H1 (cell line): ENCODE measurements at regions not wholly inside any gene's neighbourhood (a gene's known extent, or its start where the extent isn't known, plus 50 kb on each side); places are given as distances from the start of the nearest gene placed in this dataset.
A peak's percentile ranks its signal among the peaks of the same experiment; 100 is the strongest.

Source experiments
- CTCF ChIA-PET: fragments of 300-600 bp; sonication (Branson Sonifier 250); formaldehyde crosslinking; loops from one replicate; lab custom pipeline; 2021; ENCODE audit not compliant: partially characterized antibody; lab: Charles Lee
- POLR2A ChIA-PET: fragments of 300-600 bp; sonication (Branson Sonifier 250); formaldehyde crosslinking; loops from one replicate; lab custom pipeline; 2021; ENCODE audit warnings: inconsistent platforms; ENCODE audit not compliant: partially characterized antibody; lab: Charles Lee
- DNase-seq, 2 experiments: peaks; one replicate each; pipeline versions ENCODE4 v3.0.0 to v3.0.0-alpha.2; 2010 to 2022; ENCODE audit warnings: low spot score in 2 of 2, low read depth in 1 of 2, mixed read lengths in 1 of 2
- FAIRE-seq: peaks from 2 replicates; lab custom pipeline; 2011; peaks lifted over from hg19 to GRCh38; lab: Jason Lieb, UNC
- H2AFZ ChIP-seq: 2 replicates; pipeline ENCODE4 v1.8.1; 2012; ENCODE audit warnings: low read length, inconsistent platforms
- H2AK5ac ChIP-seq: 2 replicates; pipeline ENCODE4 v1.6.1; 2013; ENCODE audit warnings: low read depth, low read length
- H2BK120ac ChIP-seq: replicated peaks from 2 replicates; pipeline ENCODE3; 2013; ENCODE audit warnings: low read depth, low read length, inconsistent platforms
- H2BK12ac ChIP-seq: 2 replicates; pipeline ENCODE4 v1.6.1; 2013; ENCODE audit warnings: low read depth, low read length
- H2BK15ac ChIP-seq: 2 replicates; pipeline ENCODE4 v1.6.1; 2013; ENCODE audit warnings: low read length
- H2BK20ac ChIP-seq: 2 replicates; pipeline ENCODE4 v1.6.1; 2013; ENCODE audit warnings: low read length
- H2BK5ac ChIP-seq: 2 replicates; pipeline ENCODE4 v1.6.1; 2013; ENCODE audit warnings: low read depth, low read length
- H3K14ac ChIP-seq: 2 replicates; pipeline ENCODE4 v1.6.1; 2013; ENCODE audit warnings: inconsistent platforms; ENCODE audit not compliant: insufficient read length
- H3K18ac ChIP-seq: 2 replicates; pipeline ENCODE4 v1.6.1; 2013; ENCODE audit warnings: low read length; ENCODE audit errors: extremely low read depth
- H3K23ac ChIP-seq: 2 replicates; pipeline ENCODE4 v1.6.1; 2013; ENCODE audit warnings: inconsistent platforms; ENCODE audit not compliant: insufficient read length
- H3K23me2 ChIP-seq: 2 replicates; pipeline ENCODE4 v1.6.1; 2013; ENCODE audit warnings: low read depth, low read length
- H3K27ac ChIP-seq: 2 replicates; pipeline ENCODE4 v1.6.1; 2011; ENCODE audit warnings: low read depth, low read length, inconsistent platforms
- H3K27me3 ChIP-seq, 4 experiments: replicated peaks in 1 of 4; 1 replicate in 1 of 4; 2 replicates in 3 of 4; pipeline versions ENCODE4 v1.6.1 to v1.8.1; 2011 to 2013; ENCODE audit warnings: low read length in 3 of 4, mild to moderate bottlenecking in 3 of 4, inconsistent platforms in 2 of 4, mixed read lengths in 2 of 4, moderate library complexity in 1 of 4; ENCODE audit not compliant: control insufficient read depth in 3 of 4, insufficient read depth in 3 of 4; ENCODE audit errors: extremely low read depth in 1 of 4
- H3K36me3 ChIP-seq, 4 experiments: 2 replicates each; pipeline versions ENCODE4 v1.6.1 to v1.8.1; 2011 to 2013; ENCODE audit warnings: mild to moderate bottlenecking in 4 of 4, low read length in 3 of 4, moderate library complexity in 2 of 4, control low read depth in 1 of 4, inconsistent platforms in 1 of 4; ENCODE audit not compliant: insufficient read depth in 4 of 4, control insufficient read depth in 2 of 4
- H3K4ac ChIP-seq: replicated peaks from 2 replicates; pipeline ENCODE3; 2013; ENCODE audit warnings: low read length, low read depth, mixed read lengths, inconsistent platforms; ENCODE audit not compliant: insufficient read length
- H3K4me1 ChIP-seq, 4 experiments: replicated peaks in 1 of 4; 1 replicate in 1 of 4; 2 replicates in 3 of 4; pipeline versions ENCODE4 v1.6.1 to v1.8.1; 2011 to 2013; ENCODE audit warnings: low read length in 3 of 4, inconsistent platforms in 2 of 4, mixed read lengths in 1 of 4; ENCODE audit not compliant: insufficient read depth in 4 of 4, control insufficient read depth in 3 of 4
- H3K4me2 ChIP-seq, 2 experiments: 2 replicates each; pipeline versions ENCODE4 v1.6.1 to v1.8.1; 2011 to 2013; ENCODE audit warnings: low read depth in 2 of 2, low read length in 2 of 2, control low read depth in 1 of 2, inconsistent platforms in 1 of 2, mild to moderate bottlenecking in 1 of 2; ENCODE audit not compliant: insufficient read depth in 1 of 2
- H3K4me3 ChIP-seq, 4 experiments: fragments of 200-600, 300-600 bp in 1 of 4; sonication (generic), shearing (Covaris generic), sonication (Bioruptor Twin) in 1 of 4; 2 replicates each; pipeline versions ENCODE4 v1.5.1 to v1.8.1; 2011 to 2016; ENCODE audit warnings: low read length in 4 of 4, low read depth in 3 of 4, control low read depth in 2 of 4, inconsistent platforms in 2 of 4, mild to moderate bottlenecking in 2 of 4, mixed read lengths in 1 of 4, moderate library complexity in 1 of 4; ENCODE audit not compliant: insufficient read depth in 2 of 4; ENCODE audit errors: extremely low read depth in 1 of 4
- H3K56ac ChIP-seq: replicated peaks from 2 replicates; pipeline ENCODE3; 2013; ENCODE audit warnings: low read depth, mild to moderate bottlenecking, mixed read lengths, low read length, inconsistent platforms; ENCODE audit not compliant: insufficient read length
- H3K79me1 ChIP-seq: 2 replicates; pipeline ENCODE4 v1.6.1; 2013; ENCODE audit warnings: low read depth, low read length, control low read depth
- H3K79me2 ChIP-seq, 2 experiments: 2 replicates each; pipeline versions ENCODE4 v1.6.1 to v1.8.1; 2012 to 2013; ENCODE audit warnings: low read length in 2 of 2, mild to moderate bottlenecking in 2 of 2, inconsistent platforms in 1 of 2; ENCODE audit not compliant: insufficient read depth in 2 of 2, control insufficient read depth in 1 of 2
- H3K9ac ChIP-seq, 4 experiments: replicated peaks in 1 of 4; 1 replicate in 1 of 4; 2 replicates in 3 of 4; pipeline versions ENCODE4 v1.6.1 to v1.8.1; 2011 to 2013; ENCODE audit warnings: low read depth in 3 of 4, low read length in 3 of 4, control low read depth in 2 of 4, mild to moderate bottlenecking in 2 of 4, moderate library complexity in 2 of 4, inconsistent platforms in 1 of 4; ENCODE audit errors: extremely low read depth in 1 of 4
- H3K9me3 ChIP-seq, 2 experiments: 2 replicates each; pipeline versions ENCODE4 v1.6.1 to v1.8.1; 2012 to 2013; ENCODE audit warnings: mild to moderate bottlenecking in 2 of 2, moderate library complexity in 2 of 2, control low read depth in 1 of 2, inconsistent platforms in 1 of 2, low read depth in 1 of 2, low read length in 1 of 2, mixed read lengths in 1 of 2; ENCODE audit not compliant: insufficient read depth in 2 of 2
- H4K20me1 ChIP-seq, 2 experiments: replicated peaks in 1 of 2; 2 replicates each; pipeline versions ENCODE3 to v1.8.1; 2011 to 2013; ENCODE audit warnings: inconsistent platforms in 2 of 2, low read length in 2 of 2, mild to moderate bottlenecking in 1 of 2; ENCODE audit not compliant: insufficient read depth in 2 of 2, control insufficient read depth in 1 of 2
- H4K5ac ChIP-seq: 2 replicates; pipeline ENCODE4 v1.6.1; 2013; ENCODE audit warnings: low read length, low read depth, mixed read lengths, inconsistent platforms; ENCODE audit not compliant: insufficient read length
- H4K8ac ChIP-seq: 2 replicates; pipeline ENCODE4 v1.8.0; 2013; ENCODE audit warnings: mild to moderate bottlenecking, moderate library complexity, low read length, inconsistent platforms; ENCODE audit not compliant: insufficient read depth; ENCODE audit errors: extremely low read depth
- H4K91ac ChIP-seq: replicated peaks from 2 replicates; pipeline ENCODE3; 2013; ENCODE audit warnings: low read length, mixed read lengths, inconsistent platforms; ENCODE audit not compliant: insufficient read length
- BACH1 ChIP-seq: IDR thresholded peaks from 2 replicates; pipeline ENCODE4 v1.6.1; 2012; ENCODE audit warnings: low read length, improper control_type of control experiment
- GTF2F1 ChIP-seq: IDR thresholded peaks from 2 replicates; pipeline ENCODE4 v1.6.1; 2012; ENCODE audit warnings: low read depth, low read length, improper control_type of control experiment, borderline replicate concordance
- KDM4A ChIP-seq: IDR thresholded peaks from one replicate; pipeline ENCODE4 v1.7.1; 2012; ENCODE audit warnings: low read depth, mild to moderate bottlenecking, moderate library complexity, low read length, inconsistent platforms; ENCODE audit not compliant: severe bottlenecking
- SIX5 ChIP-seq: IDR thresholded peaks from 2 replicates; pipeline ENCODE4 v1.6.1; 2011; ENCODE audit warnings: mild to moderate bottlenecking, low read depth, low read length
- SRF ChIP-seq: IDR thresholded peaks from 2 replicates; pipeline ENCODE4 v1.6.1; 2011; ENCODE audit warnings: mild to moderate bottlenecking, low read depth, low read length, moderate library complexity
- TBP ChIP-seq: IDR thresholded peaks from 2 replicates; pipeline ENCODE4 v1.6.1; 2011; ENCODE audit warnings: low read depth, low read length, improper control_type of control experiment
- WGBS, 2 experiments: shearing (Covaris generic) in 1 of 2; methylation state at CpG; one replicate each; pipeline versions ENCODE4 v1.1.6 to v1.1.7; 2013 to 2015; ENCODE audit warnings: low lambda C conversion rate in 2 of 2, mixed read lengths in 2 of 2, inconsistent platforms in 1 of 2, low coverage in 1 of 2, missing lambda C conversion rate in 1 of 2; ENCODE audit not compliant: insufficient replicate concordance in 2 of 2, insufficient coverage in 1 of 2, insufficient read length in 1 of 2; ENCODE audit errors: extremely low coverage in 1 of 2, missing lambda C conversion rate in 1 of 2; 5-methylcytosine and 5-hydroxymethylcytosine counted together

DNA sequence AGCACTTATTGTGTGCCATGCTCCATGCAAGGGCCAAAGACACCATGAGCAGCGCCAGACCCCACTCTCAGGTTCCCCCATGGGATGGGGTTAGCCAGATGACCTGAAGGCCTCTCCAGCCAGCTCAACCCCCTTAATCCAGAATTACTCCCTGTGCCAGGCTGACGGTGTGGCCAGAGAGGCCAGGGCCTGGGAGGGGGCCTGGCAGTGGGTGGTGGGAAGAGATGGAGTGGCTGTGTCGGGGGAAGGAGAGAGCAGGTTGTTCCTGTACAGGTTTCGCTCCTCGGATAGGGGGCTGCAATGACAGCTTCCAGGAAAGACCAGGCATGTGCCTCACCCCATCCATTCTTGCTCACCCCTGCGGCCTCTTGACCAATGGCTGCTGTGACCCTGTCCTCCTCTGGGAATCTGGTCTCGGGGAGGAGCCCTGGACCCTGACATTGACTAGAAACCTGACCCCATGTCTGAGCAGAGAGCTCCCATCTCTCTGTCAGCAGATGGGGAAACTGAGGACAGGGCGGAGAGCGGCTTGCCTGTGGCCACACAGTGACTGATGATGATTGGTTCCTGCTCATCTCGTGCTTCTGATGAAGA is 345.3 kb downstream of the MATN1 start:
- DNase-seq (no peak), FAIRE-seq (no peak)
- H3K4me3 ChIP-seq: no peak overlapping the region
- H3K36me3 ChIP-seq: no peaks in the 10 kb centered on the region
- no peak overlapping the region for H3K4me2 ChIP-seq
- H2BK12ac ChIP-seq: no peak overlapping the region
- H2AFZ ChIP-seq: no peak overlapping the region
- WGBS, 2 experiments: 71% methylated on average over 9 of the region's 10 CpGs; no CpG with 5 or more reads in 1 of the 2 experiments
- no peak overlapping the region for H3K4ac ChIP-seq
- TF ChIP-seq BACH1 (no peak), KDM4A (no peak), SIX5 (no peak), GTF2F1 (no peak), TBP (no peak), SRF (no peak)
- no peaks in the 10 kb centered on the region for H3K27me3 ChIP-seq
- no peaks in the 10 kb centered on the region for H3K23me2 ChIP-seq
- H3K14ac ChIP-seq: no peak overlapping the region
- H2BK20ac ChIP-seq: no peak overlapping the region
- ChIA-PET POLR2A (no interaction called here), CTCF (interaction anchor here (0.5 to 7.2 kb wide), 4 partner anchors 12 to 58 kb away, joined by 3 to 139 read pairs (median 4); no protein-coding TSS in a partner anchor)
- H4K20me1 ChIP-seq: no peaks in the 10 kb centered on the region
- H3K79me2 ChIP-seq: no peaks in the 10 kb centered on the region
- no peak overlapping the region for H2BK15ac ChIP-seq
- H4K8ac ChIP-seq: 0 out of 2 replicates have a peak overlapping the region, but pooled peaks have one; percentile 17
- H3K27ac ChIP-seq: no peak overlapping the region
- H3K56ac ChIP-seq: no peak overlapping the region
- no peaks in the 10 kb centered on the region for H3K9me3 ChIP-seq
- no peak overlapping the region for H4K91ac ChIP-seq
- peaks cover 0 to 3% (median under 1%) of the 10 kb centered on the region in 4 experiments; a peak in 3 of 7 replicates for H3K4me1 ChIP-seq
- H2BK120ac ChIP-seq: no peak overlapping the region
- no peaks in the 10 kb centered on the region for H3K79me1 ChIP-seq
- H3K9ac ChIP-seq: no peak overlapping the region
- no peak overlapping the region for H3K18ac ChIP-seq
- H2AK5ac ChIP-seq: no peak overlapping the region
- no peak overlapping the region for H4K5ac ChIP-seq
- H3K23ac ChIP-seq: no peak overlapping the region
- no peak overlapping the region for H2BK5ac ChIP-seq
